Calu3 (cell line): ENCODE measurements at regions not wholly inside any gene's neighbourhood (a gene's known extent, or its start where the extent isn't known, plus 50 kb on each side); places are given as distances from the start of the nearest gene placed in this dataset.

ENCODE experiments used
- BruUV-seq: library from RNA; stranded (reverse); fragments of 400-500 nt; replicated peaks from 2 replicates; lab custom pipeline; 2021; lab: Mats Ljungman, UMichigan
- CTCF ChIA-PET: fragments of 300-600 bp; sonication (Branson Sonifier 250); formaldehyde crosslinking; loops from one replicate; lab custom pipeline; 2022; ENCODE audit warnings: antibody characterized with exemption; lab: Charles Lee
- DNase-seq: peaks from one replicate; pipeline ENCODE4 v3.0.0; 2022
- H3K27ac Mint-ChIP-seq: one replicate; pipeline ENCODE4 v1.8.0; 2022; ENCODE audit warnings: mixed read lengths; ENCODE audit not compliant: unreplicated experiment
- H3K27me3 Mint-ChIP-seq: one replicate; pipeline ENCODE4 v1.8.0; 2022; ENCODE audit warnings: mixed read lengths; ENCODE audit not compliant: unreplicated experiment
- H3K36me3 Mint-ChIP-seq: one replicate; pipeline ENCODE4 v1.8.0; 2022; ENCODE audit warnings: mild to moderate bottlenecking, moderate library complexity, mixed read lengths; ENCODE audit not compliant: insufficient read depth, unreplicated experiment
- H3K4me1 Mint-ChIP-seq: one replicate; pipeline ENCODE4 v1.8.0; 2022; ENCODE audit warnings: mild to moderate bottlenecking, low read depth, mixed read lengths; ENCODE audit not compliant: unreplicated experiment
- H3K4me3 Mint-ChIP-seq: one replicate; pipeline ENCODE4 v1.8.0; 2022; ENCODE audit warnings: mild to moderate bottlenecking, low read depth, moderate library complexity, mixed read lengths; ENCODE audit not compliant: unreplicated experiment
- H3K9me3 Mint-ChIP-seq: one replicate; pipeline ENCODE4 v1.8.0; 2022; ENCODE audit warnings: low read depth, mixed read lengths; ENCODE audit not compliant: unreplicated experiment
- CTCF ChIP-seq: fragments of 200-600 bp; IDR thresholded peaks from one replicate; pipeline ENCODE4 v1.8.0; 2022; ENCODE audit warnings: antibody characterized with exemption; ENCODE audit not compliant: unreplicated experiment
- intact Hi-C: fragments of 100-400 bp; cut with micrococcal nuclease; formaldehyde crosslinking; loops from one replicate; pipeline ENCODE4 v1.10.0; 2022; ENCODE audit not compliant: unreplicated experiment

- no peak for DNase-seq
- peaks cover 8% of the 10 kb centered on the region for H3K4me1 Mint-ChIP-seq
- H3K4me3 Mint-ChIP-seq: no peak overlapping the region
- BruUV-seq: no TSS peak
- CTCF ChIA-PET: no interaction called here
- H3K27me3 Mint-ChIP-seq: no peaks in the 10 kb centered on the region
- no peak overlapping the region for H3K27ac Mint-ChIP-seq
- intact Hi-C loops: loop anchor here (5.0 to 10.0 kb wide), 5 partner anchors 122 to 702 kb away; partner anchors contain the start of gene TBX18
- TF ChIP-seq CTCF: no peak
- no peaks in the 10 kb centered on the region for H3K9me3 Mint-ChIP-seq
- H3K36me3 Mint-ChIP-seq: no peaks in the 10 kb centered on the region
These were observed 197.5 kb upstream of the CEP162 start for GRCh38 chr6:84424956-84425355.

- CTCF ChIA-PET: interaction anchor here (0.6 to 1.8 kb wide), 9 partner anchors 10 to 901 kb away, joined by 3 to 23 read pairs (median 4); no protein-coding TSS in a partner anchor
- H3K9me3 Mint-ChIP-seq: no peaks in the 10 kb centered on the region
- DNase-seq: peak; percentile 84
- no peak overlapping the region for H3K27ac Mint-ChIP-seq
- no peaks in the 10 kb centered on the region for H3K36me3 Mint-ChIP-seq
- intact Hi-C loops: loop anchor here (1.0 to 10.0 kb wide), 6 partner anchors 125 to 900 kb away; no protein-coding TSS in a partner anchor
- peak; percentile 89 for TF ChIP-seq CTCF
- no TSS peak for BruUV-seq
- H3K4me1 Mint-ChIP-seq: peaks cover 8% of the 10 kb centered on the region
- H3K4me3 Mint-ChIP-seq: no peak overlapping the region
- no peaks in the 10 kb centered on the region for H3K27me3 Mint-ChIP-seq
These were observed 195.0 kb upstream of the CEP162 start for GRCh38 chr6:84422380-84422968.

- CTCF ChIA-PET: no interaction called here
- no TSS peak for BruUV-seq
- H3K4me3 Mint-ChIP-seq: no peak overlapping the region
- TF ChIP-seq CTCF: no peak
- no peaks in the 10 kb centered on the region for H3K36me3 Mint-ChIP-seq
- H3K9me3 Mint-ChIP-seq: no peaks in the 10 kb centered on the region
- no peaks in the 10 kb centered on the region for H3K27me3 Mint-ChIP-seq
- intact Hi-C loops: loop anchor here (5.0 to 10.0 kb wide), 3 partner anchors 126 to 706 kb away; no protein-coding TSS in a partner anchor
- H3K4me1 Mint-ChIP-seq: peaks cover 8% of the 10 kb centered on the region
- DNase-seq: no peak
- no peak overlapping the region for H3K27ac Mint-ChIP-seq
These were observed 193.6 kb upstream of the CEP162 start for GRCh38 chr6:84421031-84421430.

GRCh38 chr6:84417260-84417659 is 189.8 kb upstream of the CEP162 start:
- DNase-seq: no peak
- CTCF ChIA-PET: interaction anchor here (1.0 kb wide), 1 partner anchor 660 kb away, joined by 4 read pairs; no protein-coding TSS in a partner anchor
- intact Hi-C loops: loop anchor here (5.0 kb wide), 1 partner anchor 535 kb away; no protein-coding TSS in a partner anchor
- no TSS peak for BruUV-seq
- TF ChIP-seq CTCF: no peak
- Mint-ChIP-seq H3K27ac (no peak overlapping the region), H3K4me1 (peaks cover 6% of the 10 kb centered on the region), H3K4me3 (no peak overlapping the region), H3K27me3 (peaks cover 26% of the 10 kb centered on the region), H3K9me3 (no peaks in the 10 kb centered on the region), H3K36me3 (no peaks in the 10 kb centered on the region)
